Stimulated activated CD4-positive, alpha-beta T cell treated with anti-CD3 and anti-CD28 coated beads, Interleukin-1b, Interleukin-23, amount 100 ng/mL, for 48 hours (primary cell): ENCODE measurements at regions not wholly inside any gene's neighbourhood (a gene's known extent, or its start where the extent isn't known, plus 50 kb on each side); places are given as distances from the start of the nearest gene placed in this dataset.
"Not testable (repeated sequence)": the region's sequence is repeated elsewhere in the genome, so short reads cannot be mapped to it uniquely, and the experiment has no call there.

Experiments
- DNase-seq: peaks from one replicate; pipeline ENCODE4 v3.0.0-alpha.2; 2020

DNA sequence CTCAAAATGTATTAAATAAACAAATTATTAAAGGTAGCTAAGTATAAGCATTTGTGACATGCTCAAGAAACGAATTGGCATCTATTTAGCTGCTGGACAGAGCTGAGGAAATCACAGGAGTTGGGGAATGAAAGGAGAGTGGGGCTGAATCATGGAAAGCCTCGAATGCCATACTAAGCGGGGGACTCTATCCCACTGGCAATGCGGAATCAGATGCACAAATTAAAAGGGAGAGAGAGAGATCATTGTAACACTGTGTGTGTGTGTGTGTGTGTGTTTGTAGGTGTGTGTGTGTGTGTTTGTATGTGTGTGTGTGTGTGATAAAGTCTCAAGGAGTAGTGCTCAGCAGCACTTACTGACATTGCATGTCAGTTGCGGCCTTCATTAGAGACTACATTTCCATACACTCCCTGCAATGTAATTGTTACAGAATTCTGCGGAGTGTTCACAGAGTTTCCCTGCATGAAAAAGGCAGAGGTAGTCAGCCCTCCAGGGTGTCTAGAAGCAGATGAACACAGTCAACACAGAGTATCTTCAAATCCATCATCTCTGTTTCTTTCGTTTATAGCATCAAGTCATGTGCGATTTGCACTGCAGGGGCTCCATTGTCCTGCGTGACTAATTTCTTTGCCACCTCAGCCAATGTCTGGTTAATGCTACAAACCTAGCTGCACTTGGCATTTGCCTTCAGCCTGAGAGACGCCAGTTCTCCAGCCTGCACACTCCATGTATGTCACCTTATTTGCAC is 111.7 kb upstream of the CYRIA start:
- DNase-seq: no peak

DNA sequence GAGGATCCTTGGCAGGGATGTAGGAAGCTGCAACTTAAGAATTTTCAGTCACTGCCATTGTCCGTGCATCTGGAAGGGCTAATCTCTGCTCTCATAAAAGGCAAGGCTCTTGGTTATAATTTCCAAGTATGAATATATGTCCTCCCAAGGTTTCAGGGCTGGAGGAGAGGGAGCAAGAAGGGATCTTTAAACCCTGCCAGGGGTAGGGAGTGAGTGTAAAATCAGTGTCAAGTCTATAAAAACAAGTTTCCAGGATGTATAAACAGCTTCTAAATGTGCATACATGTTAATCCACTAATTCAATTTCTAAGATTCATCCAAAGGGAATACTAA is 110.2 kb upstream of the CYRIA start:
- no peak for DNase-seq

DNA sequence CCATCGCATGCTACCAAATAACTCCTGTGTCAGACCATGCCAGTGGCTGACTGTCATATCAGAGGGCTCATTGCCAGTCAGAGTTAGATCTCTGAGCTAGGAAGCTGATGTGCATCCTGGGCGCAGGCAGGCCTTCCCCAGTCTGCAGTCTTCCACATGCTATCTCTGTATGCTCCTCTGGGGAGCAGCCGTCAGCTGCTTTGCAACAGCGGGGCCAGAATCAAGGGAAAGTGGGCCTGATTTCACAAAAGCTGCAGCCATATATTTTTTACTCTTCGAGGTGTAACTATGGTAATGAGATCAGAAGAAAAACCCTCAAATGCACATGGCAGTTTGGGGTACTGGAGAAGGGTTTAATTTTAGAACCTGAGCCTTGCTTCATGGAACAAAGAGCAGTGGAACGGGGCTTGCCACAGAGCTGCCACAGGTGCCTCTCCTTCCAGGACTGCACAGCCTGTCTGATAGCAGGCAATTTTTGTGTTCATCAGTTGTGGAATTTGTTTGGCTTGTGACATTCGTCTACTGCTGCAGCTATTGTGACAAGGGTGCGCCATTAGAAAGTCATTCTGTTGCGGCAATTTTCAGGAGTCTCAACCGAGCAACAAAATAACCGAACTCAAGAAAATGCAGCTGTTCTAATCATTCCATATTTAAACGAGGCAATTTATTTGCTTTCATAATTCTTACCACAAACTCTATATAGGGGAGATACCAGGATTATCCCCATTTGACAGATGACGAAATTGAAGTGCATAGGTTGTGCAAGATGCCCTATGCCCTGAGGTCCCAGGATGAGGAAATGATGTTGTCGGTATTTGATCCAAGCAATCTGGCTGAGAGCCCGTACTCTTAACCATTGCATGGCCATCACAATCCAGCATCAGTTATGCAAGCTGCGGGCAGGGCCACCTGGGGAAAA is 109.6 kb upstream of the CYRIA start:
- DNase-seq: no peak

DNA sequence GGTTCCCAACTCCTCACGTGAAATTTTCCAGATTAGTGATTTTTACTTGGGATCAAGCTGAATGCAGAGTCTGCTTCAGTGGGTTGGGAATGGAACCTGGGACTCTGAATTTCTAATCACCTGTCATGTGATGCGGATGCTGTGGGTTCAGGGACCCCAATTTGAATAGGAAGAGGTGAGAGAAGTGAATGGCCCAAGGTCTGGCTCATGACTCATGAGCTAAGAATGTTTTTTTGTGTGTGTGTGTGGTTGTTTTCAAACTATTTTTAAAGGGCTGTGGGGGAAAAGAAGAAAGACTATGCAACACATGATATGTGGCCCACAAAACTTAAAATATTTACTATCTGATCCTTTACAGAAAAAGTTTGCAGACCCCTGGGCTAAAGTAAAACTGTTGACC is 108.5 kb upstream of the CYRIA start:
- no peak for DNase-seq

DNA sequence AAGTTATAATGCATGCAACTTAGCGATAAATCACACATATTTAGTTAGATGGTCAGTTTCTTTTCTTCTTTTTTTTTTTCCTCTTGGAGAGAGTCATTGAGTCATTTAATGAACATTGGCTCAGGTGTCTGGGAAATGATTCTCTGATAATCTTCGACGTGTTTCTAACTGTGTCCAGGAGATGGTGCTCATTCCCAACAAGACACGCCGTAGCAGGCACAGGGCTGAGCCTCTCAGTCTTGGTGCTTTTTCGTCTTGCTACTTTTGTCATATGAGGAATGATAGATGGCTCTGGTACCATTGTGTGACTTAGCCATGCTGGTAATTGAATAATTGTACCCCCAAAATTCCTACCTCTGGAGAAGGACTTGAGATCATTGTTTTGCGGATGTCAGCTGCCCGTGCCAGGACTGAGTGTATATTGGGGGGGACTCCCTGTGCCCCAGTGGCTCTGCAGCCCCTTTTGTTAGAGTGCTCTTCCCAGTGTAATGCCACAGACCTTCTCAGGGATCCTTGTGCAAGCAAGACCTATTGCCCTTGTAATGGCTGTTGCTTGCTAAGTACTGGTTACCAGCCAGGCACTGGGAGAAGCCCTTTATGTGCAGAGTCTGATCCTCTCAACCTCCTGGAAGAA is 107.6 kb upstream of the CYRIA start:
- DNase-seq: no peak

DNA sequence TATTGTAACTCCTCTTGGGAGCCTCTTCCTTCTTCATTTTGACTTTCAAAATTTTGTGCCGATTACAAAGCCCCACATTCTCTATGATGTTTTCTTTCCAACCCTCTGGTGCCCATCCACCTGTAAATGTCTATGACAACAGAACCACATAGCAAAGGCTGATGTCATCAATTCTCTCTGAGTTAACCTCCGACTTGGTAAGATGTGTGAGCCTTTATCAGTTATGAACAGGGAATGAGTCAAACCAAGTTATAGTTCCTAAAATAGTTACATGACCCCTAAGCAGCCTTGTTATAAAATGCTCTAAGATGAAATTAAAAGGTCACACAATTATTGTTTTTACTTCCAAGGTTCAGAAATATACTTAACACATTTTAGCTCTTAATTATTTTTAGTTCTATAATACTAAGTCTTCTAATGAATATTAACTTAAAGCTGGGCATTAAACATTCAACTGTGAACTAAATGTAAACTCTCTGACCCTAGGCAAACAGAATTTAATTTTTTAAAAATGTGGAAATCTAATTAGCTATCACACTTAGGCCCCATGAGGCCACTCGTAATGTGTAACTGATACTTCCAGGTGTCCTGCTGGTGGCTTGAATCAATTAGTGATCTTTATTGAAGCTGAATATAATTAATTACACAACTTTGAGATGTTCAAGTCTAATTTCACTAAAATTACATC is 102.3 kb upstream of the CYRIA start:
- no peak for DNase-seq

DNA sequence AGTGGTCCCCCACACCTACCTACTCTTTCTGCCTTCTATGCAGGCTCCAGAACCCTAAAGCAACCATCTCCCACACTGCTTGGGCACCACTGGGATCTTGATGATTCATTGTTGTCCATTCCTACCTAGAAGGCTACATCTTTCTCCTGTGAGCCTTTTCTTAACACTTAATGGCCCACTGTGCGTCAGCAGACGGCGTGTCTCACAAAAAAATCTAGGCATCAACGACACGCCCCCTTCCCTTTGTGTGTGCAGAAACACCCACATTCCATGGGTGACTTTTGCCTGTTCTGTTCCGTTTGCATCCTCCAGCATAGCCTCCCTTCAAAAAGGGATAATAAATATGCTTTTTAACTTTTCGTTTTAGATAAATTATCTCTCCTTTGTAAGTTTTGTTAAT is 99.7 kb upstream of the CYRIA start:
- no peak for DNase-seq

DNA sequence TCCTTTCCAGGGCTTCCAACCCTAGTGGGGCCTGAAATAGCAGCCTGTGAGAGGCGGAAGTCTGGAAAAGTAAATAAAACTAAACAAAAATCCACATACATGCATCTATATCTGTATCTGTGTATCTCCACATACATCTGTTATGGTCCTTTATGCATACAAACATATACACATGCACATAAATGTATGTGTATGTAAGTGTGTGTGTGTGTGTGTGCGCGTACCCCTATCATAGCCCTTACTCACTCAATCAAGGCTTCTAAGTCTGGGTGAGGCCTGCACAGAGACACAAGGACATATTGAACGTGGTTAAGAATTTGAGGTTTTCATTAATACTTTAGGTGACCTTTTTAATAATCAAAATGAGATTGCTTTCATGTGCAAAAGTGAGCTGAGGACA is 98.9 kb upstream of the CYRIA start:
- no peak for DNase-seq

DNA sequence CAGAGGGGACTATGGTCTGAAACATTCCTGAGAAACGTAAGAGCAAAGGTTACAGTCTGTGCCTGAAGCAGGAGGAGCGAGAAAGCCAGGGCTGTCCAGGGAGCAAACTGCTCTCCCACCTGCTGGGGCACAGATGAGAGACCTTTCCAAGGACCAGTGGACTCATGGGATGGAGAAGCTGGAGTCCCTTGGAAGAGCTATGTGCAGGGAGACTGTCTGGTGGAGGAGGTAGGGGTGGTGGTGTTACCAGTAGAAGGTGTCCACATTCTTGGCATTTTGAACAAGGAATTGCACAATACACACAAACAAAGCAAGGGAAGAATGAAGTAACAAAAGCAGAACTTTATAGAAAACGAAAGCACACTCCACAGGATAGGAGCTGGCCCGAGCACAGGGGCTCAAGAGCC is 97.9 kb upstream of the CYRIA start:
- DNase-seq: no peak

DNA sequence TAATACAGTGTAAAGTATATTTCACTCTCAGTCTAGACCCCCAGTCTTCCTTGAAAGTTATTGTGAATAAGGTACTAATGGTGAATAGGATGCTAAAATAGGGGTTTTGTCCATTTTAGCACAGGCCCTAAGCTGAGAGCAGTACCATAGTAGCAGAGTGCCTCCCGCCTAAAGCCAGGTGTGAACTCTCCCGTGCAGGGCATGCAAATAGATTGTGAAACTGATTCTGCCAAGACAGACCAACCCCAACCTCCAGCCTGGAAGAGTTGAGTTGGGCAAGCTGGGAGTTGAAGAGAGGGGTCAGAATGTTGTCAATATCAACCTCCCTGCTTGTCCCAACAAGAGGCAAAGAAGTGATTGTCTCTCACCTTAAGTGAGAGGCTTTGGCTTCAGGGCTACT is 97.4 kb upstream of the CYRIA start:
- no peak for DNase-seq

DNA sequence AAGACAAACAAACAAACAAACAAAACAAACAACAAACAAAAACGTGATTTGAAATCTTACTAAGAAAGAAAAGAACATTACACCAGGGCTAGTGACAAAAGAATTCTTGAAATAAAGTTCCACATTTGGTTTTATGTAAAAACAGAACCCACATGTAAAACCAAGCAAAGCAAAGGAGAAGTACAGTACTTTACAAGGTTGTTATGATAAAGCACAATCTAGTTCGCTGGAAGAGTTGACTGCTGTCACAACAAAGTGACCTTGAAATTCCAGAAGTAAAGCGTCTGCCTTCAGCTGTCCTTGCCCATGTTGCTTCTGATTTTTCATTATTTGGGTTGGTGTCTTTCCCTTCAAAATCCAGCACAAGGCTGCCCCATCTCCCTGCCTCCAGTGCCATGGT is 94.8 kb upstream of the CYRIA start:
- no peak for DNase-seq

DNA sequence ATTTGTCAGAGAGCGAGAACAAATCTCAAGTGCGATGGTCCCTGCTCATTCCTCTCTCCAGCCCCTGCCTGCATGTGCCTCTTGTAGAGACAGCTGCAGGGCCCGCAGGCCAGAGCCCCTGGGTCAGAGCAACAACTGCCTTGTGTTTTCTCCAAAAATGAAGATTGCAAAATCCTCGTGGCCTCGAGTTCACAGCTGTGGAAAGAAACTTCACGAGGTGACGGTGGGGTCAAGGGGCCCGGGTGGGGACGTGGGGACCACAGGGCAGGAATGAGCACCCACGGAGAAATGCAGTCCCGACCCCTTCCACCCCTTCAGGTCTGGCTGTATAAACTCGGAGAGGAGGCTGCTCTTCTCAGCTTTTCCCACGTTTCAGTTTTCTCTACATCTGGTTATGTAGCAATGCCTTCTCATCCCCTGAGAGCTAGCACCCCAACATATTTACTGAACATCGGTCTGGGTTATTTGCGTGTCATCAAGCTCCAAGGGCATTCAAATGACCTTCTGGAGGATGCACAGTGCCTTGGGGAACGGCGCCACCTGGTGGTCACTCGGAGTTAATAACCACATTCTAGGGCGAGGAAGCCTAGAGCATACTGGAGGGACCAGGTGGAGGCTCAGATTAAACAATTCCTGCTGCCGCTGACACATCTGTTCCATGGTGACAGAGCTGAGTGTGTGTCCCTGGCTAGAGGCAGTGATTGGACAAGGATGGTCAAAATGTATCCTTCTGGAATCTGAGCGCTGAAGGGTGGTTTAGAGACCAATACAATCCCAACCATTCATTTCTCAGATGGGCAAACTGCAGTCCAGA is 91.4 kb upstream of the CYRIA start:
- peak; percentile 61 for DNase-seq

DNA sequence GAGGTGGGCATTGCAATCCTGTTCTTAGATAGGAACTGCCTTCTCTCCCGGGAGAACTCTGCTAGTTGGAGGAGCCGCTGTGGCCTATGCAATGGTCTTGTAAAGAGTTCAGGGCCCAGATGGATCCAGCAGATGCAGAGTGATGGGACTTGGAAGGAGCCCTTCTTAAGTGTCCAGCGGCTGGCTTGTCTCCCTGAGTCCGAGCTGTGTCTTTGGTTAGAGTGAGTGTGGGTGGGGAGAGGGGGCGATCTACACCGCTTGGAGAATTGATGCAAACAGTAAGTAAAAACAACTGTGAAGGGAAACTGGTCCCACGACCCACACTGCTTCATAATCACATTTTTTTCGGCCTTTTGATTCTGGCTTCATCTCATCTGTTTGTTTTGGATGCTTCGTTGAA is 89.8 kb upstream of the CYRIA start:
- DNase-seq: no peak

DNA sequence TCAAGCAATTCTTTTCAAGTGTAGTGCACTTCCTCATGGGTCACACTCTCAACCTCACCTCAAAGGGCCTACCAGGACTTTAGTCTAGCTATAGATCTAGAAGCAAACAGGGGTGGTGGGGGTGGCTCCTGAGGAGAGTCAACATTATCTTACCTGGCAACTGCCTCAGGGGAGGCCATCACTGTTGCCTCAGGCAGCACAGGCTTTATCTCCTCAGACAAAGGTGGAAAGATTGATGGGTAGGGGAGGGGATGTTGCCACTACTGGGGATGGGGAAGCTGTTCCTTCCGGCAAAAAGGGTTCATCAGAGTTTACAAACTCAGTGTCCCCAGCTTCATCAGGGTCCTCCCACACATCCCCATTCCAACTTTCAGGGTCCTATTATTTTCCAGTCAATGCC is 87.4 kb upstream of the CYRIA start:
- not testable (repeated sequence) for DNase-seq

DNA sequence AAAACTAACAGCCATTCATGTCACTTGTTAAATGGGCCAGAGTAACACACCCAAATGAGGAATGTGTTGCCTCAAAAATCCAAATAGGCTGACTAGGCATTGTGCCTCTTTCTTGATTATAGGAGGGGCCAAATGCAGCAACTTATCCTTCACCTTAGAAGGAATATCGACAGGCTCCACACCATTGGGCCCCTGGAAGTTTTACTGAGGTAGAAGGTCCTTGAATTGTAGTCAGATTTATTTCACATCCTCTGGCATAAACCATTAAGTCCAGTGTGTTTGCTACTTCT is 85.2 kb upstream of the CYRIA start:
- not testable (repeated sequence) for DNase-seq

DNA sequence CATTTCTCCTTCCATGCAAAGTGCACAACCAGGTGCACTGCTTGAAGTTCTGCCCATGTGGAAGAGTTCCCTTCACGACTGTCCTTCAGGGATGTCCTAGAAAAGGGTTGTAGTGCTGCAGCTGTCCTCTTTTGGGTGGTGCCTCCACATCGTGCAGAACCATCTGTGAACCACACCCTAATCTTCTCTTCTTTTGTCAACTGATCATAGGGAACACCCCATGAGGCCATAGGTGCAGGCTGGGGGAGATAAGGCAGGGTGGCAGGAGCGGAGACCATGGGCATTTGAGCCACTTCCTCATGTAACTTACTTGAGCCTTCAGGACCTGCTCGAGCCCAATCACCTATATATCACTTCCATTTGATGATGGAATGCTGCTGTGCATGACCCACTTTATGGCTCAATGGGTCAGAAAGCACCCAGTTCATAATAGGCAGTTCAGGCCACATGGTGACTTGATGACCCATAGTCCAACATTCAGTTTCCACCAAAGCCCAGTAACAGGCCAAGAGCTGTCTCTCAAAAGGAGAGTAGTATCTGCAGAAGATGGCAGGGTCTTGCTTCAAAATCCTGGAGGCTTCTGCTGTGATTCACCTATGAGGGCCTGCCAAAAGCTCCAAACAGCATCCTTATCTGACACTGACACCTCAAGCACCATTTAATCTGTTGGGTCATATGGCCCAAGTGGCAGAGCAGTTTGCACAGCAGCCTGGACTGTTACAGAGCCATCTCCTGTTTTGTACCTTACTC is 84.7 kb upstream of the CYRIA start:
- DNase-seq: no peak

DNA sequence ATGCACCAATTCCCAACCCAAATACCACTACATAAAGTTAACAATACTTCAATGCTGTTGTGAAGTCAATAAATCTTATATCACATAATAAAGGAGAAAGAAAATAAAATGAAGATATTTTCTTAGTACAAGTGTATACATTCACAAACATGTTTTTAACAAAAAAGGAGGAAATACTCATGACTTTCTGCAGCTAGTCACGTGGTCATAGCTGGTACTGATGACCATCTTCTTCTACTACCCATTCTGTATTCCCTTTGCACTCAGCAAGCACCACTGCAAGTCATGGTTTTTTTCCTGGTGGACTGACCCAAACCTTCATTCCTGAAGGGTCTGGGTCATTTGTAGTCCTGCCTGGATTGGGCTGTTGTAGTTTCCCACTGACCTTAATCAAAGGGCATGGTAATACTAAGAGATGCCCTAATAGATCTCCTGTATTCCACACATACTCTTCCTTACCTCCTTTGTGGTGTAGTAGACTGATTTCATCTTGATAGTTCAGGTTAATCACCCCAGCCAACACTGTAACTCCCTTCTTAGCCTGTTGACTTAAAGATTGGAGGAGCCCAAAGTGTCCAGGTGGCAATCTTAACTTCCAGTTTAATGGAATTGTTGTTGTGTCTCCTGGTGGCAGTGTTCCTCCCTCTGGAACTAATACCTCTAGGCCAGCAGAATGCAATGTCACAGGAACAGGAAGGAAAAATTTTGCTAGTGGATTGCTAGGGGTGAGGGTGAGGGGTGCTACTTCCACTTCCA is 83.1 kb upstream of the CYRIA start:
- not testable (repeated sequence) for DNase-seq

DNA sequence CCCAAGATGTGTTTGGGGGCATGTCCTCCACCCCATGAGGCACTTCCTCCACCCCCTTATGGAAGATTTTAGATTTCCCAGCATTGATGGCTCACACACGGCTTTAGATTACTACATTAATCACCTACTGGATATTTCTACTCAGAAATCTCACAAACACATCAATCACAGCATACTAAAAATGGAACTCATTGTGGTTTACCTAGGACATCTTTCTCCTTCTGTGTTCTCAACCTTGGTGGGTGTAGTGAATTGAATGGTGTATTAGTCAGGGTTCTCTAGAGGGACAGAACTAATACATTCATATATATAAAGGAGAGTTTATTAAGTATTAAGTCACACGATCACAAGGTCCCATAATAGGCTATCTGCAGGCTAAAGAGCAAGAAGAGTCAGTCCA is 82.1 kb upstream of the CYRIA start:
- peak; percentile 16 for DNase-seq

DNA sequence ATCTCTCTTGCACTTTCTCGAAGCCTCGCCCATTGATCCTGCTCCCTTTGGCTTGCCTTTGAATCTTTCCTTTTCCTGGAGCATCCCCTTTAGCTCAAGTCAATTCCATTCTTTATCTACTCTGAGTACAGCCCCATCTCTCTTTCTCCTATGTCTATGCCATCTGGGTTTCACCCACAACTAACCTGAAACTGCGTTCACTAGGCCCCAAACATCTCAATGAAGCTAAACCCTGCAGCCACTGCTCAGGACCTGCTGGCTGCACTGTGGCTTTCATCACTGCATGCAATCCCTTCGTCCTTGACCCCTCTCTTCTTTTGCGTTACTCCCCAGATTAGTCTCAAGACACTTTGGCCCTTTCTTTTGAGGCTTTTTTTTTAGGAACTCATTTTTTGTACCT is 81.6 kb upstream of the CYRIA start:
- no peak for DNase-seq

DNA sequence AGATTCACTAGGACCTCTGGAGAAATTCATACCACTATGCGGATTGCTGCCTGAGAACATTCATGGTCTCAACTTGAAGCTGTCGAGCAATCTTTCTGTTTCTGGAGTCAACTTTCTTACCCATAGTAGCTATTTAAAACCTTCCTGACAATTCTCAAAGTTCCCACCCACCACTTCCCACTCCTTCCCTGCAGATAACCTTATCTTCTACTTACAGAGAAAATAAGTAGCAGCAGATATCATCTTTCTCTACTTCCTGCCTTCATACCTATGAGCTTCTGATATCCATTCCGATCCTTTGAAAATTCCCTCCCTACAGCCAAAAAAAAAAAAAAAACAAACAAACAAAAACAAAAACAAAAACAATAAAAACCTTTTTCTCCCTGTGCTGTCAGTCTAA is 81.2 kb upstream of the CYRIA start:
- DNase-seq: no peak

DNA sequence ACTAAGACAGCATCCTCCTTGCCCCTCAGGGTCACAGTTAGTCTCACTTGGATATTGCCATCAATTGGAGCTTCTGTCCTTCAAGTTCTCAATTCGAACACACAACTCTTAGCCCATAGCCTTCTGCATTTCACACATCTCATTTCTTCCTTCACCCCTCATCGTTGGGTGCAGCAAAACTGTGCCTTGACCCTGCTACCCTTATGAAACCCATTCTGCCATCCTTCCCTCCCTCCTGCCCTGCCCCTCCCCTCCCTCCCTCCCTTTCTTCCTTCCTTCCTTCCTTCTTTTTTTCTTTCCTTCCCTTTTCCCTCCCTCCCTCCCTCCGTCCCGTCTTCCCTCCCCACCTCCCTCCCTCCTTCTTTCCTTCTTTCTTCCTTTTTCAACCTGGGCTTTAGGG is 80.7 kb upstream of the CYRIA start:
- DNase-seq: no peak
